Lung (tissue), 11 donors: ENCODE measurements at regions not wholly inside any gene's neighbourhood (a gene's known extent, or its start where the extent isn't known, plus 50 kb on each side); places are given as distances from the start of the nearest gene placed in this dataset.

Experiments used
- ATAC-seq: fragments of 200-7000 bp; cut with Tn5 transposase; one replicate; pipeline ENCODE4 v1.9.1; 2020; ENCODE audit warnings: moderate number of reproducible peaks; ENCODE audit not compliant: insufficient read depth, low FRiP score
- DNase-seq, 3 donors: peaks; one replicate each; pipeline ENCODE4 v3.0.0-alpha.2; 2013 to 2017
- H3K27ac ChIP-seq, 2 donors: one replicate each; pipeline ENCODE4 v1.5.1; 2013; ENCODE audit warnings: mild to moderate bottlenecking in 2 of 2, moderate library complexity in 2 of 2, control low read depth in 1 of 2, inconsistent platforms in 1 of 2, low read depth in 1 of 2, low read length in 1 of 2
- H3K27me3 ChIP-seq, 3 donors: one replicate each; pipeline ENCODE4 v1.5.1; 2013; ENCODE audit warnings: low read length in 2 of 3; ENCODE audit not compliant: control insufficient read depth in 3 of 3, insufficient read depth in 3 of 3
- H3K36me3 ChIP-seq, 4 donors: one replicate each; pipeline ENCODE4 v1.5.1; 2013; ENCODE audit warnings: low read length in 4 of 4, mild to moderate bottlenecking in 1 of 4, moderate library complexity in 1 of 4; ENCODE audit not compliant: control insufficient read depth in 4 of 4, insufficient read depth in 4 of 4
- H3K4me1 ChIP-seq, 5 donors: one replicate each; pipeline ENCODE4 v1.5.1; 2013; ENCODE audit warnings: low read length in 5 of 5, mild to moderate bottlenecking in 2 of 5, moderate library complexity in 1 of 5; ENCODE audit not compliant: control insufficient read depth in 5 of 5, insufficient read depth in 5 of 5
- H3K4me3 ChIP-seq: one replicate; pipeline ENCODE4 v1.5.1; 2013; ENCODE audit warnings: mild to moderate bottlenecking, control low read depth, moderate library complexity
- H3K9ac ChIP-seq, 2 donors: one replicate each; pipeline ENCODE4 v1.5.1; 2013; ENCODE audit warnings: low read length in 2 of 2, control low read depth in 1 of 2; ENCODE audit not compliant: insufficient read depth in 1 of 2
- H3K9me3 ChIP-seq, 4 donors: one replicate each; pipeline ENCODE4 v1.5.1; 2013; ENCODE audit warnings: low read length in 3 of 4, mild to moderate bottlenecking in 1 of 4, moderate library complexity in 1 of 4; ENCODE audit not compliant: control insufficient read depth in 4 of 4, insufficient read depth in 3 of 4
- WGBS, 2 donors: extraction: QIAGEN DNeasy Blood & Tissue Kit; methylation state at CpG; one replicate each; pipeline ENCODE4 v1.1.7; 2013; 5-methylcytosine and 5-hydroxymethylcytosine counted together
- TF ChIP-seq, protein P1 (sequence below): IDR thresholded peaks from 2 replicates; pipeline ENCODE4 v1.5.1; 2012; ENCODE audit warnings: mild to moderate bottlenecking; ENCODE audit errors: control extremely low read depth, extremely low read depth
- donor health status: control.
- donor health status: control.
- donor health status: Bipolar disorder and iron deficiency.
- donor health status: healthy.
- donor health status: DM: yes; HTN: yes; CAD: no.

DNA sequence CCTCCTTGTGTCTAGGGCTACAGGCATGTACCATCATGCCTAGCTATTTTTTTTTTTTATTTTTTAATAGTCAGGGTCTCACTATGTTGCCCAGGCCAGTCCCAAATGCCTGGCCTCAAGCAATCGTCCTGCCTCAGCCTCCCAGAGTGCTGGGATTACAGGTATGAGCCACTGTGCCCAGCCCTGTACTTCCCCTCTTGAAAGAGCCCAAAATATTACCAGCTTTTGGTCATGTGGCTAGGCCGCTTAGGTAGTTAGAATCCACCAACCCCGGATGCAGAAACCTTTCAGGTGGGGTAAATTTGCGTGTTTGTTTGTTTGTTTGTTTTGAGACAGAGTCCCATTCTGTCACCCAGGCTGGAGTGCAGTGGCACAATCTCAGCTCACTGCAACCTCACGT, 132.8 kb upstream of the C2CD4B start:
- Histone ChIP-seq H3K9me3 (peaks cover 0 to 2% (median 0%) of the 10 kb centered on the region in 4 donors), H3K4me3 (no peak overlapping the region), H3K9ac (no peak overlapping the region), H3K4me1 (peaks cover 0 to 8% (median 4%) of the 10 kb centered on the region in 5 donors), H3K27me3 (no peaks in the 10 kb centered on the region), H3K27ac (no peak overlapping the region), H3K36me3 (no peaks in the 10 kb centered on the region)
- DNase-seq (no peak), ATAC-seq (no peak)
- WGBS, 2 donors = 82 to 89% methylated on average over 5 of the region's 5 CpGs
- TF ChIP-seq, protein P1, sequence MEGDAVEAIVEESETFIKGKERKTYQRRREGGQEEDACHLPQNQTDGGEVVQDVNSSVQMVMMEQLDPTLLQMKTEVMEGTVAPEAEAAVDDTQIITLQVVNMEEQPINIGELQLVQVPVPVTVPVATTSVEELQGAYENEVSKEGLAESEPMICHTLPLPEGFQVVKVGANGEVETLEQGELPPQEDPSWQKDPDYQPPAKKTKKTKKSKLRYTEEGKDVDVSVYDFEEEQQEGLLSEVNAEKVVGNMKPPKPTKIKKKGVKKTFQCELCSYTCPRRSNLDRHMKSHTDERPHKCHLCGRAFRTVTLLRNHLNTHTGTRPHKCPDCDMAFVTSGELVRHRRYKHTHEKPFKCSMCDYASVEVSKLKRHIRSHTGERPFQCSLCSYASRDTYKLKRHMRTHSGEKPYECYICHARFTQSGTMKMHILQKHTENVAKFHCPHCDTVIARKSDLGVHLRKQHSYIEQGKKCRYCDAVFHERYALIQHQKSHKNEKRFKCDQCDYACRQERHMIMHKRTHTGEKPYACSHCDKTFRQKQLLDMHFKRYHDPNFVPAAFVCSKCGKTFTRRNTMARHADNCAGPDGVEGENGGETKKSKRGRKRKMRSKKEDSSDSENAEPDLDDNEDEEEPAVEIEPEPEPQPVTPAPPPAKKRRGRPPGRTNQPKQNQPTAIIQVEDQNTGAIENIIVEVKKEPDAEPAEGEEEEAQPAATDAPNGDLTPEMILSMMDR = no peak

DNA sequence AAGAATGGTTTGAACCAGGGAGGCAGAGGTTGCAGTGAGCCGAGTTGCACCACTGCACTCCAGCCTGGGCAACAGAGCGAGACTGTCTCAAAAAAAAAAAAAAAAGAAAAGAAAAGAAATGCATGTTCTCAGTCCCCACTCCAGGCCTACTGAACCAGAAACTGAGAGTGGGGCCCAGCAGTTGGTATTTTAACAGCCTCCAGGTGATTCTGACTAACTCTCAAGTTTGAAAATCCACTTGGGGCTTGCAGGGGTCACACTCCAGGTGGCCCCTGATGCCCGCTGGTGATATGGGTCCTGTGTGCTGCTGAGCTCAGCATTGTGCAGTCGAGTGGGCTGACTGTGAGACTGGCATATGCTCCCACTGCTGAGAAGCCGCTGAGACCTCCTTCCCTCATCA, 133.7 kb upstream of the C2CD4B start:
- DNase-seq (no peak), ATAC-seq (no peak)
- H3K9me3 ChIP-seq = peaks cover 0 to 2% (median 0%) of the 10 kb centered on the region in 4 donors
- no peaks in the 10 kb centered on the region for H3K36me3 ChIP-seq
- no peaks in the 10 kb centered on the region for H3K27me3 ChIP-seq
- H3K4me1 ChIP-seq = peaks cover 0 to 8% (median 4%) of the 10 kb centered on the region in 5 donors
- no peak overlapping the region for H3K9ac ChIP-seq
- H3K27ac ChIP-seq = no peak overlapping the region
- H3K4me3 ChIP-seq = no peak overlapping the region
- WGBS, 2 donors = 92 to 93% methylated on average over 5 of the region's 5 CpGs
- TF ChIP-seq, protein P1 = no peak

DNA sequence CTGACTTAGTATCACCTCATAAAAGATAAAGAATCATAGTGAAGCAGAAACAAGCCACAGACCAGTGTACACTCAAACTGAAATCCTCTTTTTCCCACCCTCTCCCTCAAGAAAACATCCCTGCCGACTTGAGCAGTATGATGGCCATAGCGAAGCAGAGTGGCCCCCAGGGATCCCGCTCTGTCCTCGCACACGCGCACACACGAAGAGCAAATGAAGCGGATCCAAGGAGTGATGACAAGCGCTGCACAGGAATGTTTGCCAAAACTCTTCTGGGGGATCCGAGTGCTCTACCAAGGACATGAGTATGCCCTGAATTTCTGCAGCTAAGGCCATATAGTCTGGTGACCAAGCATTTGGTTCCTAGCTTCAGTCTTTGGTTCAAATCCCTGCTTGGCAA, 134.5 kb upstream of the C2CD4B start:
- DNase-seq (no peak), ATAC-seq (no peak)
- Histone ChIP-seq H3K27ac (no peak overlapping the region), H3K9me3 (peaks cover 0 to 2% (median 0%) of the 10 kb centered on the region in 4 donors), H3K9ac (no peak overlapping the region), H3K4me1 (peaks cover 0 to 8% (median 4%) of the 10 kb centered on the region in 5 donors), H3K4me3 (no peak overlapping the region), H3K27me3 (no peaks in the 10 kb centered on the region), H3K36me3 (no peaks in the 10 kb centered on the region)
- TF ChIP-seq, protein P1 = no peak
- 93 to 97% methylated on average over 10 of the region's 10 CpGs for WGBS, 2 donors
